Iris pigment epithelial cell (primary cell): ENCODE measurements at regions not wholly inside any gene's neighbourhood (a gene's known extent, or its start where the extent isn't known, plus 50 kb on each side); places are given as distances from the start of the nearest gene placed in this dataset.
"Not testable (repeated sequence)": the region's sequence is repeated elsewhere in the genome, so short reads cannot be mapped to it uniquely, and the experiment has no call there.

Experiments
- DNase-seq: peaks from one replicate; pipeline ENCODE4 v3.0.0-alpha.2; 2011; ENCODE audit warnings: low read depth

GRCh38 chr2:198296665-198297308, 492.4 kb downstream of the PLCL1 start:
- peak; percentile 27 for DNase-seq

DNA sequence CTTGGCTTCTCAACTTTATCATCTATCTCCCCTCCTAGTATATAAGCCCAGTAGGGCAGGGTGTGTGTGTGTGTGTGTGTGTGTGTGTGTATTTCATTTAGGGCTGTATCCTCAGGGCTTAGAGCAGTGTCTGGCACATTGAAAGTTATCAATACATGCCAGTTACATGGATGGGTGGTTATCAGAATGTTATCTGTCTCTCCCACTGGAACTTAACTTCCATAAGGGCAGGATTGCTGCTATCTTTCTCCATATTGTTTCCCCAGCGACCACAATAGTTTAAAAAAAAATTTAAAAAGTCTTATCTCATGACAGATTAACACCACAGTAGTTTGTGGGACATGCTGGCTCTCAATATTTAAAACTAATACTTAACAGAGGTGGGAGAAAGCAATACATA, 488.9 kb downstream of the PLCL1 start:
- DNase-seq, result no peak

GRCh38 chr2:198289811-198290210, 485.4 kb downstream of the PLCL1 start:
- no peak for DNase-seq

GRCh38 chr2:198287706-198288105, 483.3 kb downstream of the PLCL1 start:
- no peak for DNase-seq

DNA sequence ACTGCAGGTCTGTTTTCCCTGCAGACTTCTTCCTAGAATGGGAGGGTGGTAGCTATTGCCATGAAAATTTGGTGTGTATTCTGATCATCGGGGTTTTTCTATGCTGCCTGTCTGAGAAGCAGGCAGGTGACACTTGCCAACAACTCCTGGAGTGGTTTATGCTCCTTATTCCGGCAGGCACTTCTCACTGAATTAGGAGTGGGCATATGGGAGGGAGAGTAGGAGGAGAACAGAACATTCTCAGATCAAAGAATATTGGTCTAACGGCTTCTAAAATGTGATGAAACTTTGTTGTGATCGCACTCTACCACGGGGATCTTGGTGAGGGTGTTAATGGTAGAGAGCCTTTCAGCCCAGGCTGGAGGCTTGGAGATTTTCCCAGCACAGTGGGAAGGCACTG, 480.8 kb downstream of the PLCL1 start:
- DNase-seq, result no peak

DNA sequence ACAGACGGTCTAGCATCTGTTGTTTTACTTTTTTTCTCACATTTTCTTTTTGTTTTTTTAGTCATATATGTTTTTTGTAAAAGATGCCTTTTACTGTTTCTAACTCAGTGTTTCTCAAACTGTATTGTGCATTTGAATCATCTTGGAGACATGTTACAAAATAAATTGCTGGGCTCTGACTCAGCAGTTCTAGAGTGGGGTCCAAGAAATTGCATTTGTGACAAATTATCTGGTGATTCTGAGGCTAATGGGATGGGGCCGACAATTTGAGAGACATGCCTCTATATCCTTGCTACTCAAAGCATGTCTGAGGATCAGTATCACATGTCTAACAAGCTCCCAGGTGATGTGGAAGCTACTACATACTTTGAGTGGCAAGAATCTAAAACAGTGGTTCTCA, 478.8 kb downstream of the PLCL1 start:
- no peak for DNase-seq

DNA sequence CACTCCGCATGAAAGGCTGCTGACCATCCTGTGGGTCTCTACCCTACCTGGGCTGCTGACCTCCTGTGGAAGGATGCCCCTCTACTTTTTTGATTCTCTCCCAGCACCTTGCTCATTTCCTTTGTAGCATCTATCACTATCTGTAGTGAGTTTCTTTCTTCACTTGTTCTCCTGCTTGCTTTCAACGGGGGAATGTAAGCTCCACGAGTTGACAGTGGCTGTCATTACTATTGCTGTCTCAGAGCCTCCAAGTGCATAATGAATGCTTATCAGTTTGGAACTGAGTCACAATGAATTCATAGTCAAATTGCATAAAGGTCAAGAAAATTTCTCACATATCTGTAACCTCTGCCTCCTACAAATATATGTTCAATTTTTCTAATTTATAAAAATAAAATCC, 477.7 kb downstream of the PLCL1 start:
- DNase-seq, result no peak

DNA sequence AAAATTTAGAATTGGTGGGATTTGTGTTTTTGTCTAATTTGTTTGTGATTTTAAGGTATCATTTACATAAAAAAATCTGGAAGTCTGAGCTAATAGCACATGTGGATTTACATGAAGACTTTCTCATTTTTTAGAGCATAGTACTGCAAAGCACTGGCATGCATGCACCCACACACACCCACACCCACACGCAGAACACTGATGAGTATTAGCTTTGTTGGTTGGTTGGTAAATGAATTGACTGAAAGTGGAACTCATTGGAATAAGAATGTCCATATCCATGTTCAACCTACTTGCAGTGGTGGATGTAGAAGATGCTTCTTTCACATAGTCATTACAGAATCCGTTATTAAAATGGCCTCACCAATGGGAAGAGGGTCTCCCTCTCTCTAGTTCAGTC, 475.8 kb downstream of the PLCL1 start:
- no peak for DNase-seq

DNA sequence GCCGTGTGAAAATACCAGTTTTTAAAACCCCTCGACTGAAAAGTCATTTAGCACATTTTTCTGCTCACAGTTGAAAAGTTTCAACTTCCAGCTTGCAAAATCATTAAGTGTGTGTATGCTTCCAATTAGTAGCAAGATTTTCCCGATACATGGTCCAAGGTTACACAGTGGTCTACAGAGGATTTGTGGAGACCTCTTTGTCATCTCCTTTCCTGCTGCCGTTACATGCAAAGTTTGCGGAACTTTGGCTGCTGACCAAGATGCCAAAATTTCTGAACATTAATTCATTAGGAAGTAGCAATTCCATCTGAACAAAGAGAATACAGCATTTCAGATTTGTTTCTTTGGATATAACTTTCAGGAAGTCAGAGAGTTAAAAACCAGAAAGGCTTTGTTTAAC, 474.6 kb downstream of the PLCL1 start:
- DNase-seq, result no peak

DNA sequence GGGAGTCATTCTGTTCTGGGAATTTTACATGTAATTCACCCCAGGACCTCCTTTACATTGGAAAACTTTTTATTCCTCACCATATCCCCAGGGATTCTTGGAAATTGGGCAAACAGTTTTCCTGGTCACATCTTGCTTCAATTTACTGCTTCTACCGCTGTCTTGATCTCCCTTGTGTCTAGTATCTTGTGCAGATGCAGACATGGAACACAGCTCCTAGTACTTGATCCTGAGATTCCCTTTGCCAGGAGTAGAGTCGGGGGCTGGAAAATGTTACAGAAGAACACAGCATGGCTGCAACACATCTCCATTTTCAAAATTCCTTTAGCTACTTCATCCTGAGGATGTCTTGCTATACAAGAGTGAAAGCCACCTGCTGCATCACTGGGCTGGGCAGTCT, 472.8 kb downstream of the PLCL1 start:
- DNase-seq, result no peak

DNA sequence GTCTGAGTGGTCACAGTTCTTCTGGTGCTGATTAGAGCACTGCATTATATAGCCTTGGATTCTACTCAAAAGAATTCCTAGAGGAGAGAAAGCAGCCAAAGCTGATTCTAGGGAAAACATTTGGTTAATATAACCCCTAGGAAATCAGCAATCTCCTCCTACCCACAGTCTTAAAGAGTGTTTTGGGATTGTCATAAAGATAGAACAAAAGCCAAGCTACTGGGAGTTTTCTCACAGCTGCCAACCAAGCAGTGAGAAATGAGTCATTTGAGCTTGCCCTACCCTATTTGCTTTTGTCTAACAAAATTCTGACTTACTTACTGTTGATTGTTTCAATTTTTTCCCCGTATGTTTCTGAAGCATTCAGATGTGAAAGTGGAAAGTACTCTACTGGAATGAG, 469.3 kb downstream of the PLCL1 start:
- no peak for DNase-seq

DNA sequence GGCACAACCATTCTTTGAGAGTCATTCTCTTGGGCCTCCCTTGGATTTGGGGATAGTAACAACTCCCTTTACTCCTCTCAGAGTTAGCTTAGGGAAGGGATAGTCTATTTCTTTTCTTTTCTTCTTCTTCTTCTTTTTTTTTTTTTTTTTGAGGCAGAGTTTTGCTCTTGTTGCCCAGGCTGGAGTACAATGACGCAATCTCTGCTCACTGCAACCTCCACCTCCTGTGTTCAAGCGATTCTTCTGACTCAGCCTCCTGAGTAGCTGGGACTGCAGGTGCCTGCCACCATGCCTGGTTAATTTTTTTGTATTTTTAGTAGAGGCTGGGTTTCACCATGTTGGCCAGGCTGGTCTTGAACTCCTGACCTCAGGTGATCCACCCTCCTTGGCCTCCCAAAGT, 465.8 kb downstream of the PLCL1 start:
- DNase-seq, result not testable (repeated sequence)

DNA sequence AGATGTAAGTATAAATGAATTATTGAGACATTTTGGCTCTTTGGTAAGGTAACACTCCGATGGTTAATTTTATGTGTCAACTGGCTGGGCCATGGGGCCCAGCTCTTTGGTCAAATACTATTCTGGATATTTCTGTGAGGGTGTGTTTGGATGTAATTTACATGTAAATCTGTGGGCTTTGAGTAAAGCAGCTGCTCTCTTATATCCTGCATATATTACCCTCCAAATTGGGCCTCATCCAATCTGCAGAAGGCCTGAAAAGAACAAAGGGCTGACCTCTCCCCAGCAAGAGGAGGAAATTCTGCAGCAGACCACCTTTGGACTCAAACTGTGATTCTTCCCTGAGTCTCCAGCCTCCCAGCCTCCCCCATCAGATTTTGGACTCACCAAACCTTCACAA, 464.1 kb downstream of the PLCL1 start:
- no peak for DNase-seq

GRCh38 chr2:198259496-198259895, 455.1 kb downstream of the PLCL1 start:
- no peak for DNase-seq

- DNase-seq, result no peak
These were observed 450.2 kb downstream of the PLCL1 start for GRCh38 chr2:198254536-198255090.

- DNase-seq, result no peak
These were observed 449.6 kb downstream of the PLCL1 start for GRCh38 chr2:198253995-198254394.

GRCh38 chr2:198252472-198252871, 448.1 kb downstream of the PLCL1 start:
- no peak for DNase-seq

DNA sequence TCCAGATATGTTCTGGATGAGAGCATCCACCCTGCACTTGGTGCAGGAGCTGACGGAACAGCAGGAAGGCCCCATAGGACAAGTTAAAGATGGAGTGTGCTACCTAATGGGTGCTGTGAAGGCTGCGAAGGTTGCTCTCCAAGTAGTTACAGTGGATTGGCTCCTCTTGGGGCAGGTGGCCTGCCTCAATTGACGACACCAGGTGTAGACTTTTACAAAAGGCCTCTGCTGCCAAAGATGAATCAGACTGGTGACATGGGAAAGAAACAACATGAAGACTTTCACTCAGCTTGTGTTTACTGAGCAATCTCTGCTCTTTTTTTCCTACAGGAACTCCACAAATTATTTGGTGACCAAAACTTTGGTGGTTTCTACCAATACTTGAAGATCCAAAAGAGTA, 437.7 kb downstream of the PLCL1 start:
- DNase-seq, result no peak

GRCh38 chr2:198238429-198238828, 434.0 kb downstream of the PLCL1 start:
- no peak for DNase-seq

DNA sequence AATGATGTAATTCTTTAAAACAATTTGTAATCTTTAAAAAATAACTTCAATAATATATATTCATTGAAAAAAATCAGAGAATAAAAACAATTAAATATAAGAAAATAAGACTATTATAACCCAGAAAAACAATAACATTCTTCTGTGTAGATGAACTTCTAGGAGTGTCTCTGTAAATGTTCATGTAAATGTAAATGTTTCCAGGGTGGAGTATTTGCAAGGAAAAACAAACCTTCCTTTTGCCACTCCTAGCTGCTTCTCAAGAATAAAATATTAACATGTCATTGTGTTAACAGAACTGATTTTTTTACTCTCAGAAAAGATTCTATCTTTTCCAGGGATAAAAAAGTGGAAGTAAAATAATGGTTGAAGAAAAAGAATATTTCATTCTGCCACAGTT, 431.9 kb downstream of the PLCL1 start:
- DNase-seq, result no peak

DNA sequence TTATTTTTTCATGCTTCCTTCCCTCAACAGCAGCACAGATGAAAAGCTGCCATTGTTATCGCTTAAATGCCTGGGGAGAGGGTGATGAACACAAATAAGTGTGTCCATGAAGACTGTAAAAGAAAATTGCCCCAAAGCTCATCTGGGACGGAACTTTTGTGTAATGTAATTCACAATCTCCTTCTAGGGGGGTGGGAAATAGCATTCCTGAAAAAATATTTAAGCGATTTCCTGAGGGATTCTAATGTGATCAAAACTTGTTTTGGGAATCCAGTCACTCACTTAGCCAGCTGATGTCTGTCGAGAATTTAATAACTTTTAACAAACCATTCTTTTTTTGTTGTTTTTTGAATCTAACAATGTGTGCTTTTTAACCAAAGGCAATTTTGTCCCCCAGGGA, 427.9 kb downstream of the PLCL1 start:
- no peak for DNase-seq

GRCh38 chr2:198231562-198231961, 427.2 kb downstream of the PLCL1 start:
- DNase-seq, result no peak

DNA sequence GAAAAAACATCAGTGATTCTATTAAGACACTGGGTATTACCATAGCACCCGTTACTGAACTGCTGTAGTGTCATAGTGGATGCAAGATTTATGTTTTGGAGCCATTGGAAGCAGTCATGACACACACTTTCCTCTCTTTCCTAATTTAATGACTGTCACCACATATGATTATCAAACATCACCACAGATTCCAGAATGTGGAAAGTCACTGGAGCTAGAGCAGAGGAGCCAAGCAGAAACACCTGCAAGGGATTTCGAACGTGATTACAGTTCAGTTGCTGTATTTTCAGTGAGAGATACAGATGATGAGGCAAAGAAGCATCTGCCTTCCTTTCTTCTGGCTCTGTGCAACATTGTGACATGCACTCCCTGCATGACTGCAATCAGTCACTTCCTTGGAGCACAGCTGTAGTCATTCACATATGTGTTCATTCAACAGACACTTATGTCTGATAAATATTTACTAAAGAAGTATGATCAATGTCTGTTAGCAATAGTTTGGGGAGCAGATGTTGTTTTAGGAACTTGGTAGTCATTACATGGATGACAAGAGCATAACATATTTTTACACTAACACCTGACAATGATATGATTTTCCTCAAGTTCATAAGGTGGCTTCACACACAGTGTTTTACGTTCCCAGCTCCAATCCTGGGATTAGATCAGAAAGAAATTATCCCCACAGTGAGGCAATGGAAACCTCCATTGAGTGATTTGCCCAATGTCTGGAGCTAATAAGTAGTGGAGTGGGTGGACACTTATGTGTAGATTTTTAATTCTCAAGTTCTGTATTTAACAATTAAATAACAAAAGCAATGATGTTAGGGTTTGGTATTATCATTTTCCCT, 416.6 kb downstream of the PLCL1 start:
- DNase-seq, result no peak

DNA sequence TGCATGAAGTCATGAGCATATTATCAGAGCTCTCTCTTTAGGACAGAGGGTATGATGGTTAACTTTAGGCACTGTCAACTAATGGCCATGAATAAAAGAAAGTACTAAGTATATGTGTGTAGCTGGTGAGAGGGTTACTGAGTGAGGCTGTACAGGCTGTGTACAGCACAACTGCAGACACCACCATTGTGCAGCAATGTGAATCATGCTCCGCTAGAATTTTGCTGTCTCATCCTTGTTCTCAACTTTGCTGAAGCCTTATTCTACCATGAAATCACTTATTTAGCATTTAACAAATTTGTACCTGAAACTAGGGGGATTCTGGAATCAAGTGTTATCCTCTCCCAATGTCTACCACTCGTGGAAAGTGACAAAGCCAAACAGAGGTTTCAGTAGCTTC, 414.9 kb downstream of the PLCL1 start:
- DNase-seq, result no peak
